SK-N-SH treated with all-trans-retinoic acid at 6 μM for 48 hours (cell line): ENCODE measurements at regions not wholly inside any gene's neighbourhood (a gene's known extent, or its start where the extent isn't known, plus 50 kb on each side); places are given as distances from the start of the nearest gene placed in this dataset.

Source experiments
- ATAC-seq: fragments of 200-7000 bp; cut with Tn5 transposase; 3 replicates; pipeline ENCODE4 v1.9.1; 2020; ENCODE audit warnings: mild to moderate bottlenecking, moderate library complexity
- ARNTL ChIP-seq: fragments of 450-650 bp; formaldehyde crosslinking; IDR thresholded peaks from 2 replicates; pipeline ENCODE4 v1.5.0; 2020; ENCODE audit warnings: low read depth, mild to moderate bottlenecking, moderate library complexity, borderline replicate concordance
- BACH2 ChIP-seq: fragments of 250-450 bp; sonication (Bioruptor Pico); IDR thresholded peaks from 2 replicates; pipeline ENCODE4 v1.9.0; 2021; ENCODE audit warnings: mild to moderate bottlenecking, borderline replicate concordance
- CSDC2 ChIP-seq: fragments of 250-450 bp; sonication (Bioruptor Pico); IDR thresholded peaks from 2 replicates; pipeline ENCODE4 v1.5.0; 2020; ENCODE audit warnings: mild to moderate bottlenecking, moderate library complexity
- CSRNP3 ChIP-seq: fragments of 250-450 bp; sonication (Bioruptor Pico); IDR thresholded peaks from 2 replicates; pipeline ENCODE4 v1.5.1; 2021; ENCODE audit warnings: mild to moderate bottlenecking, moderate library complexity
- ESRRG ChIP-seq: fragments of 250-450 bp; sonication (Bioruptor Pico); IDR thresholded peaks from 2 replicates; pipeline ENCODE4 v1.6.1; 2021; ENCODE audit warnings: mild to moderate bottlenecking
- GLIS3 ChIP-seq: fragments of 250-450 bp; sonication (Bioruptor Pico); IDR thresholded peaks from 2 replicates; pipeline ENCODE4 v1.5.0; 2020; ENCODE audit warnings: mild to moderate bottlenecking, moderate library complexity
- ISL1 ChIP-seq: fragments of 250-450 bp; sonication (Bioruptor Pico); IDR thresholded peaks from 2 replicates; pipeline ENCODE4 v2.1.2; 2022; ENCODE audit warnings: mild to moderate bottlenecking, moderate library complexity
- OSR1 ChIP-seq: fragments of 250-450 bp; sonication (Bioruptor Pico); IDR thresholded peaks from 2 replicates; pipeline ENCODE4 v1.8.0; 2022; ENCODE audit warnings: moderate library complexity, mild to moderate bottlenecking, inconsistent platforms
- RARB ChIP-seq: fragments of 250-450 bp; sonication (Bioruptor Pico); IDR thresholded peaks from 2 replicates; pipeline ENCODE4 v1.8.0; 2021; ENCODE audit warnings: mild to moderate bottlenecking, moderate library complexity
- SNAI2 ChIP-seq: fragments of 250-450 bp; sonication (Bioruptor Pico); IDR thresholded peaks from 2 replicates; pipeline ENCODE4 v1.5.0; 2020; ENCODE audit warnings: mild to moderate bottlenecking, moderate library complexity
- TCF4 ChIP-seq: fragments of 250-450 bp; sonication (Bioruptor Pico); IDR thresholded peaks from 2 replicates; pipeline ENCODE4 v1.8.0; 2021; ENCODE audit warnings: mild to moderate bottlenecking, moderate library complexity, borderline replicate concordance
- TOX ChIP-seq: fragments of 250-450 bp; sonication (Bioruptor Pico); IDR thresholded peaks from 2 replicates; pipeline ENCODE4 v1.8.0; 2021; ENCODE audit warnings: mild to moderate bottlenecking, moderate library complexity, borderline replicate concordance
- ZFP3 ChIP-seq: fragments of 250-450 bp; sonication (Bioruptor Pico); IDR thresholded peaks from 2 replicates; pipeline ENCODE4 v1.5.0; 2020; ENCODE audit warnings: mild to moderate bottlenecking, moderate library complexity
- ZFP30 ChIP-seq: fragments of 450-650 bp; formaldehyde crosslinking; IDR thresholded peaks from 2 replicates; pipeline ENCODE4 v1.5.0; 2022; ENCODE audit warnings: mild to moderate bottlenecking, moderate library complexity
- ZNF565 ChIP-seq: fragments of 450-650 bp; formaldehyde crosslinking; conservative IDR thresholded peaks from 2 replicates; pipeline ENCODE4 v1.5.0; 2020; ENCODE audit warnings: low read depth, mild to moderate bottlenecking, moderate library complexity
- ZNF8 ChIP-seq: fragments of 450-650 bp; formaldehyde crosslinking; IDR thresholded peaks from 2 replicates; pipeline ENCODE4 v1.5.0; 2020; ENCODE audit warnings: mild to moderate bottlenecking, moderate library complexity
- TF ChIP-seq, protein P1 (sequence below): fragments of 250-450 bp; sonication (Bioruptor Pico); IDR thresholded peaks from 2 replicates; pipeline ENCODE4 v1.5.0; 2020; ENCODE audit warnings: mild to moderate bottlenecking, moderate library complexity
- TF ChIP-seq, protein P2 (sequence below): fragments of 250-450 bp; sonication (Bioruptor Pico); IDR thresholded peaks from 2 replicates; pipeline ENCODE4 v1.8.0; 2020; ENCODE audit warnings: mild to moderate bottlenecking, moderate library complexity, borderline replicate concordance
- TF ChIP-seq, protein P3 (sequence below): fragments of 250-450 bp; sonication (Bioruptor Pico); IDR thresholded peaks from 2 replicates; pipeline ENCODE4 v1.5.1; 2020; ENCODE audit warnings: low read depth, mild to moderate bottlenecking, moderate library complexity

DNA sequence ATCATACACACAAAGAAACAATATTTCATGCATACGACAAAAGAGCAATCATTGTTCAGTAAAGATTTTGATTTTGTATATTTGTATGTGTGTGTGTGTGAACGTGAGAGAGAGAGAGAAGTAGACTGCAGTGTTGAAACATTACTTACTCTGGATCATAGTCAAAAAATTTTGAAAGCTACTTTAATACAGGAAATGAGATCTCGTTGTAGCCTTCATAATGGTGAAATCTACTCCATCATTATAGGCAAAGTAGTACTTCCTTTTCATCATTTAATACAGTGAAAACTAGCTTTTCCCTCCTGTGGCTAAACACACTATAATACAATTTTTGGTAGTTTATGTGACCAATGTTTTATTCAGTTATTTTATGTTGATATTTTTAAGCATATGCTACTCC is 1427.7 kb upstream of the C9orf72 start (continued):
- TF ChIP-seq ESRRG (CRISPR knock-in tag) (no peak), ISL1 (CRISPR knock-in tag) (no peak), TCF4 (CRISPR knock-in tag) (no peak), ZNF565 (CRISPR knock-in tag) (no peak)

GRCh38 chr9:29004988-29005387 is 1431.7 kb upstream of the C9orf72 start:
- ATAC-seq, result no peak

GRCh38 chr9:29006628-29007027 is 1433.3 kb upstream of the C9orf72 start:
- ATAC-seq, result peak; percentile 63
- TF ChIP-seq TCF4 (CRISPR knock-in tag), result no peak
- no peak for TF ChIP-seq CSRNP3 (CRISPR knock-in tag)
- no peak for TF ChIP-seq ZNF8 (CRISPR knock-in tag)
- TF ChIP-seq, protein P1, sequence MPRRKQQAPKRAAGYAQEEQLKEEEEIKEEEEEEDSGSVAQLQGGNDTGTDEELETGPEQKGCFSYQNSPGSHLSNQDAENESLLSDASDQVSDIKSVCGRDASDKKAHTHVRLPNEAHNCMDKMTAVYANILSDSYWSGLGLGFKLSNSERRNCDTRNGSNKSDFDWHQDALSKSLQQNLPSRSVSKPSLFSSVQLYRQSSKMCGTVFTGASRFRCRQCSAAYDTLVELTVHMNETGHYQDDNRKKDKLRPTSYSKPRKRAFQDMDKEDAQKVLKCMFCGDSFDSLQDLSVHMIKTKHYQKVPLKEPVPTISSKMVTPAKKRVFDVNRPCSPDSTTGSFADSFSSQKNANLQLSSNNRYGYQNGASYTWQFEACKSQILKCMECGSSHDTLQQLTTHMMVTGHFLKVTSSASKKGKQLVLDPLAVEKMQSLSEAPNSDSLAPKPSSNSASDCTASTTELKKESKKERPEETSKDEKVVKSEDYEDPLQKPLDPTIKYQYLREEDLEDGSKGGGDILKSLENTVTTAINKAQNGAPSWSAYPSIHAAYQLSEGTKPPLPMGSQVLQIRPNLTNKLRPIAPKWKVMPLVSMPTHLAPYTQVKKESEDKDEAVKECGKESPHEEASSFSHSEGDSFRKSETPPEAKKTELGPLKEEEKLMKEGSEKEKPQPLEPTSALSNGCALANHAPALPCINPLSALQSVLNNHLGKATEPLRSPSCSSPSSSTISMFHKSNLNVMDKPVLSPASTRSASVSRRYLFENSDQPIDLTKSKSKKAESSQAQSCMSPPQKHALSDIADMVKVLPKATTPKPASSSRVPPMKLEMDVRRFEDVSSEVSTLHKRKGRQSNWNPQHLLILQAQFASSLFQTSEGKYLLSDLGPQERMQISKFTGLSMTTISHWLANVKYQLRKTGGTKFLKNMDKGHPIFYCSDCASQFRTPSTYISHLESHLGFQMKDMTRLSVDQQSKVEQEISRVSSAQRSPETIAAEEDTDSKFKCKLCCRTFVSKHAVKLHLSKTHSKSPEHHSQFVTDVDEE, result no peak
- TF ChIP-seq ESRRG (CRISPR knock-in tag), result no peak
- no peak for TF ChIP-seq BACH2
- TF ChIP-seq CSDC2 (CRISPR knock-in tag), result no peak
- TF ChIP-seq, protein P2, sequence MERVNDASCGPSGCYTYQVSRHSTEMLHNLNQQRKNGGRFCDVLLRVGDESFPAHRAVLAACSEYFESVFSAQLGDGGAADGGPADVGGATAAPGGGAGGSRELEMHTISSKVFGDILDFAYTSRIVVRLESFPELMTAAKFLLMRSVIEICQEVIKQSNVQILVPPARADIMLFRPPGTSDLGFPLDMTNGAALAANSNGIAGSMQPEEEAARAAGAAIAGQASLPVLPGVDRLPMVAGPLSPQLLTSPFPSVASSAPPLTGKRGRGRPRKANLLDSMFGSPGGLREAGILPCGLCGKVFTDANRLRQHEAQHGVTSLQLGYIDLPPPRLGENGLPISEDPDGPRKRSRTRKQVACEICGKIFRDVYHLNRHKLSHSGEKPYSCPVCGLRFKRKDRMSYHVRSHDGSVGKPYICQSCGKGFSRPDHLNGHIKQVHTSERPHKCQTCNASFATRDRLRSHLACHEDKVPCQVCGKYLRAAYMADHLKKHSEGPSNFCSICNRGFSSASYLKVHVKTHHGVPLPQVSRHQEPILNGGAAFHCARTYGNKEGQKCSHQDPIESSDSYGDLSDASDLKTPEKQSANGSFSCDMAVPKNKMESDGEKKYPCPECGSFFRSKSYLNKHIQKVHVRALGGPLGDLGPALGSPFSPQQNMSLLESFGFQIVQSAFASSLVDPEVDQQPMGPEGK (CRISPR knock-in tag), result no peak
- TF ChIP-seq GLIS3, result no peak
- no peak for TF ChIP-seq RARB (CRISPR knock-in tag)
- no peak for TF ChIP-seq ZNF565 (CRISPR knock-in tag)
- no peak for TF ChIP-seq ZFP30
- TF ChIP-seq, protein P3, sequence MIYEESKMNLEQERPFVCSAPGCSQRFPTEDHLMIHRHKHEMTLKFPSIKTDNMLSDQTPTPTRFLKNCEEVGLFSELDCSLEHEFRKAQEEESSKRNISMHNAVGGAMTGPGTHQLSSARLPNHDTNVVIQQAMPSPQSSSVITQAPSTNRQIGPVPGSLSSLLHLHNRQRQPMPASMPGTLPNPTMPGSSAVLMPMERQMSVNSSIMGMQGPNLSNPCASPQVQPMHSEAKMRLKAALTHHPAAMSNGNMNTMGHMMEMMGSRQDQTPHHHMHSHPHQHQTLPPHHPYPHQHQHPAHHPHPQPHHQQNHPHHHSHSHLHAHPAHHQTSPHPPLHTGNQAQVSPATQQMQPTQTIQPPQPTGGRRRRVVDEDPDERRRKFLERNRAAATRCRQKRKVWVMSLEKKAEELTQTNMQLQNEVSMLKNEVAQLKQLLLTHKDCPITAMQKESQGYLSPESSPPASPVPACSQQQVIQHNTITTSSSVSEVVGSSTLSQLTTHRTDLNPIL (CRISPR knock-in tag), result no peak
- TF ChIP-seq ZFP3, result no peak
- TF ChIP-seq TOX (CRISPR knock-in tag), result no peak; the same call in 1 of the 2 replicates
- TF ChIP-seq SNAI2 (CRISPR knock-in tag), result no peak
- no peak for TF ChIP-seq OSR1 (CRISPR knock-in tag)
- no peak for TF ChIP-seq ISL1 (CRISPR knock-in tag)

More at GRCh38 chr9:29004988-29005387, 1431.7 kb upstream of the C9orf72 start:
- no peak for TF ChIP-seq ZNF565 (CRISPR knock-in tag)
- TF ChIP-seq CSDC2 (CRISPR knock-in tag), result no peak
- TF ChIP-seq ARNTL (CRISPR knock-in tag), result no peak
- no peak for TF ChIP-seq TCF4 (CRISPR knock-in tag)
- no peak for TF ChIP-seq GLIS3
- TF ChIP-seq SNAI2 (CRISPR knock-in tag), result no peak
- TF ChIP-seq ISL1 (CRISPR knock-in tag), result no peak
- no peak for TF ChIP-seq CSRNP3 (CRISPR knock-in tag)
- TF ChIP-seq, protein P3 (CRISPR knock-in tag), result no peak
- TF ChIP-seq, protein P1, result no peak
- TF ChIP-seq, all 23 proteins: peak for 0
